ENCODE measurements at regions not wholly inside any gene's neighbourhood (a gene's known extent, or its start where the extent isn't known, plus 50 kb on each side); places are given as distances from the start of the nearest gene placed in this dataset.

- intact Hi-C loops (cut with micrococcal nuclease) = no loop called here
- H3K36me3 Mint-ChIP-seq = no peaks in the 10 kb centered on the region
Measured at GRCh38 chr1:2917284-2917683, 104.0 kb upstream of the ACTRT2 start.

GRCh38 chr1:2918441-2918840 lies 102.8 kb upstream of the ACTRT2 start:
- no peak overlapping the region for H3K27ac Mint-ChIP-seq
- peaks cover 0 to 6% of the 10 kb centered on the region in 2 donors for H3K9me3 Mint-ChIP-seq
- no peaks in the 10 kb centered on the region for H3K36me3 ChIP-seq (ENCODE audit: control insufficient read depth, insufficient read depth, low read length)
- H3K4me1 Mint-ChIP-seq = peaks cover 0 to 4% of the 10 kb centered on the region in 2 donors
- no peaks in the 10 kb centered on the region for H3K9me3 ChIP-seq (ENCODE audit: control insufficient read depth, insufficient read depth, low read length)
- no peaks in the 10 kb centered on the region for H3K4me1 ChIP-seq (ENCODE audit: control insufficient read depth, insufficient read depth, low read length)
- intact Hi-C loops (cut with micrococcal nuclease) = no loop called here
- 96% methylated on average over 16 of the region's 16 CpGs for WGBS (ENCODE audit: insufficient coverage)
- ATAC-seq (no peak), DNase-seq (no peak)
- H3K27ac ChIP-seq (ENCODE audit: low read length) = no peak overlapping the region
- H3K27me3 Mint-ChIP-seq (ENCODE audit: low read depth in 2 of 2) = no peaks in the 10 kb centered on the region
- no peak for TF ChIP-seq CTCF (IDR thresholded peaks at IDR 0.05)
- H3K4me3 ChIP-seq (ENCODE audit: low read length) = no peak overlapping the region
- no peak overlapping the region for H3K4me3 Mint-ChIP-seq
- H3K36me3 Mint-ChIP-seq = no peaks in the 10 kb centered on the region
- H3K27me3 ChIP-seq (ENCODE audit: control insufficient read depth, insufficient read depth, low read length) = no peaks in the 10 kb centered on the region

More at GRCh38 chr1:2917284-2917683, 104.0 kb upstream of the ACTRT2 start:
- Histone ChIP-seq H3K9me3 (ENCODE audit: control insufficient read depth, insufficient read depth, low read length) (no peaks in the 10 kb centered on the region), H3K4me3 (ENCODE audit: low read length) (no peak overlapping the region), H3K27ac (ENCODE audit: low read length) (no peak overlapping the region), H3K27me3 (ENCODE audit: control insufficient read depth, insufficient read depth, low read length) (no peaks in the 10 kb centered on the region), H3K36me3 (ENCODE audit: control insufficient read depth, insufficient read depth, low read length) (no peaks in the 10 kb centered on the region), H3K4me1 (ENCODE audit: control insufficient read depth, insufficient read depth, low read length) (no peaks in the 10 kb centered on the region)
- WGBS (ENCODE audit: insufficient coverage) = 87% methylated on average over 17 of the region's 17 CpGs
- Mint-ChIP-seq H3K4me3 (no peak overlapping the region), H3K27ac (no peak overlapping the region), H3K4me1 (peaks cover 0 to 4% of the 10 kb centered on the region in 2 donors), H3K27me3 (ENCODE audit: low read depth in 2 of 2) (no peaks in the 10 kb centered on the region), H3K9me3 (peaks cover 0 to 6% of the 10 kb centered on the region in 2 donors)
- DNase-seq = no peak
- ATAC-seq = no peak
- no peak for TF ChIP-seq CTCF (IDR thresholded peaks at IDR 0.05)

DNA sequence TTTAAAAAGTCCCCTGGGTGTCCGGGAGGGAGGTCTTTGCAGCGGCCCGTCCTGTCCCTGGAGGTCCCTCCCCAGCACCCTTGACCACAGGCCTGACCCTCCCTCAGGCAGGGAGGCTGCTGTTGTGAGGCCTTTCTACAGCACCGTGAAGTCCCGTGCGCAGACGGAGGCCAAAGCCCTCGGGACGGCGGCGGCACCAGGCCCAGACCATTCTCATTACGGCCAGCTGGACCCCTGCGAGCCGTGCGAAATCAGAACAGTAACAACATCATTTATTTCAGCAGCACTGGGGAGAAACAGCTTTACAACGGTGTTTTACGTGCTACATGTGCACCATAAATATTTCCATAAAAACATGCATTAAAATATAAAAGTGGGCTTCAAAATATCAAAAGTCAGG lies 101.4 kb upstream of the ACTRT2 start:
- H3K27me3 ChIP-seq (ENCODE audit: control insufficient read depth, insufficient read depth, low read length) = no peaks in the 10 kb centered on the region
- no peak overlapping the region for H3K27ac ChIP-seq (ENCODE audit: low read length)
- intact Hi-C loops (cut with micrococcal nuclease) = no loop called here
- H3K9me3 ChIP-seq (ENCODE audit: control insufficient read depth, insufficient read depth, low read length) = no peaks in the 10 kb centered on the region
- no peaks in the 10 kb centered on the region for H3K4me1 ChIP-seq (ENCODE audit: control insufficient read depth, insufficient read depth, low read length)
- Mint-ChIP-seq H3K36me3 (no peaks in the 10 kb centered on the region), H3K27ac (no peak overlapping the region), H3K9me3 (peaks cover 0 to 6% of the 10 kb centered on the region in 2 donors), H3K4me1 (peaks cover 0 to 4% of the 10 kb centered on the region in 2 donors), H3K4me3 (no peak overlapping the region), H3K27me3 (ENCODE audit: low read depth in 2 of 2) (peaks cover 0 to 3% of the 10 kb centered on the region in 2 donors)
- no peak for TF ChIP-seq CTCF (IDR thresholded peaks at IDR 0.05)
- H3K4me3 ChIP-seq (ENCODE audit: low read length) = no peak overlapping the region
- WGBS (ENCODE audit: insufficient coverage) = 86% methylated on average over 17 of the region's 17 CpGs
- H3K36me3 ChIP-seq (ENCODE audit: control insufficient read depth, insufficient read depth, low read length) = no peaks in the 10 kb centered on the region
- no peak for DNase-seq
- no peak for ATAC-seq

DNA sequence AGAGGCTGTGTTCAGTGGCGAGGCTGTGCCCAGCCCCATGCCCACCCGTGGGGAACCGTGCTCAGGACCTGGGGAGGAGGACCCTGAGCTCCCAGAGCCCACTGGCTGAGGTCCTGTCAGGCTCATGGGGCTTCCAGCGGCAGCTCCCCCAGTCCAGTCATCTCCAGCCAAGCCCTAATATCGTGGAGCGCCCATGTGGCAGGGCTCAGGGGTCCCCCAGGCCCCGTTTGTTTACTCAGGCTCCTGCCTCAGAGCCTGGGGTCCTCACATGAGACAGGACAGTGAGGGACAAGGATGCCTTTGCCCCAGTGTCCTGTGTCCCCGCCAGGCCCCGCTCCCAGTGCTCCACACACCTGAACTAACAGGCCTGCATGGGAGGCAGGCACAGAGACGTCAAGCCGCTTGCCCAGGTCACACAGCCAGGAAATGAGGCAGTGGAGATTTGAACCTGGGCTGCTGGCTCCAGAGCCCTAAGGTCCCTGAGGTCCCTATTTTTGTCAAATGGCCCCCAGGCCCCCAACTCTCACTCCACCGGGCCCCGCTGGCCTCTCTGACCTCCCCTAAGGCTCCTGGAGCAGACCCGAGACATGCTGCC lies 100.7 kb upstream of the ACTRT2 start:
- peaks cover 0 to 4% of the 10 kb centered on the region in 2 donors for H3K4me1 Mint-ChIP-seq
- H3K4me3 Mint-ChIP-seq = no peak overlapping the region
- Histone ChIP-seq H3K36me3 (ENCODE audit: control insufficient read depth, insufficient read depth, low read length) (no peaks in the 10 kb centered on the region), H3K9me3 (ENCODE audit: control insufficient read depth, insufficient read depth, low read length) (no peaks in the 10 kb centered on the region), H3K4me3 (ENCODE audit: low read length) (no peak overlapping the region), H3K27me3 (ENCODE audit: control insufficient read depth, insufficient read depth, low read length) (no peaks in the 10 kb centered on the region), H3K27ac (ENCODE audit: low read length) (no peak overlapping the region), H3K4me1 (ENCODE audit: control insufficient read depth, insufficient read depth, low read length) (no peaks in the 10 kb centered on the region)
- H3K9me3 Mint-ChIP-seq = peaks cover 0 to 5% of the 10 kb centered on the region in 2 donors
- intact Hi-C loops (cut with micrococcal nuclease) = no loop called here
- no peak for TF ChIP-seq CTCF (IDR thresholded peaks at IDR 0.05)
- DNase-seq (no peak), ATAC-seq (no peak)
- WGBS (ENCODE audit: insufficient coverage) = 87% methylated on average over 14 of the region's 14 CpGs
- peaks cover 0 to 3% of the 10 kb centered on the region in 2 donors for H3K27me3 Mint-ChIP-seq (ENCODE audit: low read depth in 2 of 2)
- H3K27ac Mint-ChIP-seq = no peak overlapping the region
- H3K36me3 Mint-ChIP-seq = no peaks in the 10 kb centered on the region

Measured in natural killer cell (primary cell).